PFSK-1 (cell line): ENCODE measurements at regions not wholly inside any gene's neighbourhood (a gene's known extent, or its start where the extent isn't known, plus 50 kb on each side); places are given as distances from the start of the nearest gene placed in this dataset.

Experiments used
- FOXP2 ChIP-seq: optimal IDR thresholded peaks from 2 replicates; pipeline ENCODE3; 2011; ENCODE audit warnings: borderline replicate concordance, control low read depth, inconsistent platforms; ENCODE audit not compliant: insufficient read depth; ENCODE audit errors: extremely low read length, extremely low read depth
- POLR2AphosphoS5 ChIP-seq: IDR thresholded peaks from 2 replicates; pipeline ENCODE4 v1.6.1; 2012; ENCODE audit warnings: low read depth, mild to moderate bottlenecking, control low read depth, low read length, moderate library complexity
- SIN3A ChIP-seq: IDR thresholded peaks from 2 replicates; pipeline ENCODE4 v1.6.1; 2012; ENCODE audit warnings: mild to moderate bottlenecking, low read length, moderate library complexity, borderline replicate concordance; ENCODE audit not compliant: insufficient read depth
- TAF1 ChIP-seq: IDR thresholded peaks from 2 replicates; pipeline ENCODE4 v1.6.1; 2012; ENCODE audit warnings: low read length, control low read depth, borderline replicate concordance; ENCODE audit not compliant: insufficient read depth
- TF ChIP-seq, protein P1 (sequence below), 2 experiments: IDR thresholded peaks; 2 replicates each; pipeline versions ENCODE4 v1.6.1 to v1.8.0; 2011 to 2012; ENCODE audit warnings: low read depth in 2 of 2, low read length in 2 of 2, control low read depth in 1 of 2, inconsistent platforms in 1 of 2, mild to moderate bottlenecking in 1 of 2, moderate library complexity in 1 of 2; ENCODE audit not compliant: insufficient read depth in 1 of 2

DNA sequence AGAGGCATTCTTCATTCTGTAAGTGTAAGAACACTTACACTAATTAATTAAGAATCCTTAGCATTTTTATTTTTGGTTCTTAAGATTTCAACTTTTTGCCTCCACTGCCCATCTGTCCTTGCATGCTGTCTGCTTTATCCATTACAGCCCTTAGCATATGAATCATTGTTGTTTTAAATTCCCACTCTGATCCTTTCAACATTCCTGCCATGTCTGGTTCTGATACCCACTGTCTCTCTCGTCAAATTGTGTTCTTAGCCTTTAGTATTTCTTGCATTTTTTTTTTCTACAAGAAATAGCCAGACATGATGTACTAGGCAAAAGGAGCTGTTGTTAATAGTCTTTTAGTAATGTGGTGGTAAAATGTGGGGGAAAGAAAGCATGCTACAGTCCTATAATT, 1360.0 kb downstream of the TECRL start:
- no peak for TF ChIP-seq FOXP2
- no peak for TF ChIP-seq TAF1
- TF ChIP-seq SIN3A, result no peak
- TF ChIP-seq POLR2AphosphoS5, result no peak
- TF ChIP-seq, protein P1, sequence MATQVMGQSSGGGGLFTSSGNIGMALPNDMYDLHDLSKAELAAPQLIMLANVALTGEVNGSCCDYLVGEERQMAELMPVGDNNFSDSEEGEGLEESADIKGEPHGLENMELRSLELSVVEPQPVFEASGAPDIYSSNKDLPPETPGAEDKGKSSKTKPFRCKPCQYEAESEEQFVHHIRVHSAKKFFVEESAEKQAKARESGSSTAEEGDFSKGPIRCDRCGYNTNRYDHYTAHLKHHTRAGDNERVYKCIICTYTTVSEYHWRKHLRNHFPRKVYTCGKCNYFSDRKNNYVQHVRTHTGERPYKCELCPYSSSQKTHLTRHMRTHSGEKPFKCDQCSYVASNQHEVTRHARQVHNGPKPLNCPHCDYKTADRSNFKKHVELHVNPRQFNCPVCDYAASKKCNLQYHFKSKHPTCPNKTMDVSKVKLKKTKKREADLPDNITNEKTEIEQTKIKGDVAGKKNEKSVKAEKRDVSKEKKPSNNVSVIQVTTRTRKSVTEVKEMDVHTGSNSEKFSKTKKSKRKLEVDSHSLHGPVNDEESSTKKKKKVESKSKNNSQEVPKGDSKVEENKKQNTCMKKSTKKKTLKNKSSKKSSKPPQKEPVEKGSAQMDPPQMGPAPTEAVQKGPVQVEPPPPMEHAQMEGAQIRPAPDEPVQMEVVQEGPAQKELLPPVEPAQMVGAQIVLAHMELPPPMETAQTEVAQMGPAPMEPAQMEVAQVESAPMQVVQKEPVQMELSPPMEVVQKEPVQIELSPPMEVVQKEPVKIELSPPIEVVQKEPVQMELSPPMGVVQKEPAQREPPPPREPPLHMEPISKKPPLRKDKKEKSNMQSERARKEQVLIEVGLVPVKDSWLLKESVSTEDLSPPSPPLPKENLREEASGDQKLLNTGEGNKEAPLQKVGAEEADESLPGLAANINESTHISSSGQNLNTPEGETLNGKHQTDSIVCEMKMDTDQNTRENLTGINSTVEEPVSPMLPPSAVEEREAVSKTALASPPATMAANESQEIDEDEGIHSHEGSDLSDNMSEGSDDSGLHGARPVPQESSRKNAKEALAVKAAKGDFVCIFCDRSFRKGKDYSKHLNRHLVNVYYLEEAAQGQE (IDR thresholded peaks at IDR 0.05; ENCODE audit: insufficient read depth in 1 of 2, low read depth in 2 of 2, low read length in 2 of 2), result no peak

DNA sequence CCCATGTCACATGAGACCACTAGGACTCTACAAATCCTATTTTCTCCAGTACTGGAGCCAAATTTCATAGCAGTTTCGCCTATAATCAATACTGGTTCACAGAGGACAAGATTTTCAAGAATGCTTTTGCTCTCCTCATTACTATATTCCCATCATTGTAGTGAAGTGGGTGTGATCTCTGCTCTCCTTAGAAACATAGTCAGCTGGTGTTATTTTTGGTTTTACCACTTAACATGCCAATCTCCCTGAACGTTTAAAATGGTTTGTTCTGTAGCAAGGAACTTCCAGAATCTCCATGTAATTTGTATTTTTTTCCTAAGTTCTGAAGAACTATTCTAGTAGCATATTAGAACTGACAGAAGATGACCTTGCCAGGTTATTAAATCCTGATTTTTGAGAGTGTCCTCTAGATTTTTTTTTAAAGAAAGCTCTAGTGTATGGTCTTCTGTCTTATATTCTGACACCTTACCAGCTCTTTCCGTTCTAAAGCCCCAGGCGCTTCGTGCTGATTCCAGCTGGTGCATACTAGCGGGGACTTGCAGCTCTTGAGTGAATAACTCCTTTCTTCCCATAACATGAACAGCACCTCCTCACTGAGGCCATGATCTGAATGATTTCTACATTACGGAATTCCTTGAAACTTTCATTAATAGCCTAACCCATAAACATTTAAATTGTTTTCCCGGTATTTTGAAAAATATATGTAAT, 1372.9 kb downstream of the TECRL start:
- TF ChIP-seq SIN3A (no peak), POLR2AphosphoS5 (no peak)
- TF ChIP-seq, protein P1 (IDR thresholded peaks at IDR 0.05; ENCODE audit: insufficient read depth in 1 of 2, low read depth in 2 of 2, low read length in 2 of 2), result no peak

GRCh38 chr4:63029380-63029779, 1379.9 kb downstream of the TECRL start:
- no peak for TF ChIP-seq SIN3A
- no peak for TF ChIP-seq POLR2AphosphoS5
- no peak for TF ChIP-seq TAF1
- TF ChIP-seq, protein P1 (IDR thresholded peaks at IDR 0.05; ENCODE audit: insufficient read depth in 1 of 2, low read depth in 2 of 2, low read length in 2 of 2), result no peak
- TF ChIP-seq FOXP2, result no peak

GRCh38 chr4:63020661-63021060, 1388.6 kb downstream of the TECRL start:
- TF ChIP-seq SIN3A (no peak), FOXP2 (no peak), POLR2AphosphoS5 (no peak), TAF1 (no peak)
- TF ChIP-seq, protein P1 (IDR thresholded peaks at IDR 0.05; ENCODE audit: insufficient read depth in 1 of 2, low read depth in 2 of 2, low read length in 2 of 2), result no peak

DNA sequence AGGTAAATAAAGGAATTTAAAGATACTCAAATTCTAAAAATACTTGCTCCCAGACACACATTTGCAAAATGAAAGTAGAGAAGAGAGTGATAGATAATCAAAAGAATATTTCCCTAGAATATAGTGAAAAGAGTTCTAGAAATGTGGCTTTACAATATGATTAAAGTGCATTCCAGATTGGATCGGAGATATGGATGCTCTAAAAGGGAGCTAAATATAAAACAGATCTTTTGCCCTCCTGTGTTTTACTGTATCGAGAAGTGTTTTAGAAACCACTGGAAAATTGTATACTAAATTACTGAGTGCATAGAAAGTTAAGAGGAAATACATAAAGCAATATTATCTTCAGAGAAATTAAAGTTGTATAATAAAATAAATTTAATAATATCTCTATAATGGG, 1392.0 kb downstream of the TECRL start:
- no peak for TF ChIP-seq SIN3A
- no peak for TF ChIP-seq FOXP2
- no peak for TF ChIP-seq POLR2AphosphoS5
- TF ChIP-seq, protein P1 (IDR thresholded peaks at IDR 0.05; ENCODE audit: insufficient read depth in 1 of 2, low read depth in 2 of 2, low read length in 2 of 2), result no peak
- TF ChIP-seq TAF1, result no peak
